Astrocyte of the cerebellum (primary cell): ENCODE measurements at regions not wholly inside any gene's neighbourhood (a gene's known extent, or its start where the extent isn't known, plus 50 kb on each side); places are given as distances from the start of the nearest gene placed in this dataset.

Experiments used
- DNase-seq: peaks from one replicate; pipeline ENCODE4 v3.0.0-alpha.2; 2011; ENCODE audit warnings: low read depth
- H3K4me3 ChIP-seq: 2 replicates; pipeline ENCODE4 v1.5.1; 2011; ENCODE audit warnings: mild to moderate bottlenecking, low read depth, low read length, moderate library complexity
- in situ Hi-C: cut with HindIII; loops from 2 replicates; pipeline ENCODE4 v1.10.0; 2017; ENCODE audit warnings: low sequenced_read_pairs
- TF ChIP-seq, protein P1 (sequence below): IDR thresholded peaks from 2 replicates; pipeline ENCODE4 v1.5.1; 2012; ENCODE audit warnings: low read length, low read depth, moderate library complexity, mild to moderate bottlenecking; ENCODE audit errors: missing control alignments

DNA sequence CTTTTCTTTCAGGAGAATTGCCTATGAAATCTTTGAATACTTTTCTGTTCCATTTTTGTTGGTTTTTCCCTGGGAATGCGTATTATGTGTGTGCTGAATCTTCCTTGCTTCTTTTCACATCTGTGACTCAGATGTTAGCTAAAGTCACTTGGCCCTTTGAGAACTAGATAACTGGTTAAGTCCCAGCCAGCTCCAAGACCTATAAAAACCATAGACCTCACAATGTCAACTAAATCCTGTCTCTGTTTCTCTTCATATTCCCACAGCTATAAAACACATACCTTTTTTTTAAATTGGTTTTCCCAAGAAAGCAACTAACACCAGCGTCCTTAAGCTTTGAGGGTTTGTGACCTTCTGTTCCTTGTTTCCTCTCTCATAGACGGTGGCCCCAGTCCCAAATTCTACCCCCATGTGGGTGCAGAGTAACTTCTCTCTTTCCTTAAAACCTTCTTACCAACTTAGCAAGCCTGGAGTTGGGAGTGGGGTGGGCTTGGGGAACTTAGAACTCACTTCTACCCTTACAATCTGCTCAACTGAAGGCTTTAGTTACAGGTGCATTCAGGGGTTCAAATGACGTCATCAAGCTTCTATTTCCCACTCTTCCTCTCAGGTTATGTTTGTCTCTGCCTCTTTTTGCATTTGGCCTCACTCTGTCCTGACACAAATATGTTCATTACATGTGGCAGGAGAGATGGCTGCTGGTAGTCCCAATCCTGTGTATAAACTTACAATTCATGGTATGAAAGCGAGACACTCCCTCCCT lies 58.1 kb upstream of the TGIF1 start:
- in situ Hi-C loops, result loop anchor here (5.0 kb wide), 1 partner anchor 60 kb away; the partner anchor contains the start of gene TGIF1
- no peak for DNase-seq
- TF ChIP-seq, protein P1, sequence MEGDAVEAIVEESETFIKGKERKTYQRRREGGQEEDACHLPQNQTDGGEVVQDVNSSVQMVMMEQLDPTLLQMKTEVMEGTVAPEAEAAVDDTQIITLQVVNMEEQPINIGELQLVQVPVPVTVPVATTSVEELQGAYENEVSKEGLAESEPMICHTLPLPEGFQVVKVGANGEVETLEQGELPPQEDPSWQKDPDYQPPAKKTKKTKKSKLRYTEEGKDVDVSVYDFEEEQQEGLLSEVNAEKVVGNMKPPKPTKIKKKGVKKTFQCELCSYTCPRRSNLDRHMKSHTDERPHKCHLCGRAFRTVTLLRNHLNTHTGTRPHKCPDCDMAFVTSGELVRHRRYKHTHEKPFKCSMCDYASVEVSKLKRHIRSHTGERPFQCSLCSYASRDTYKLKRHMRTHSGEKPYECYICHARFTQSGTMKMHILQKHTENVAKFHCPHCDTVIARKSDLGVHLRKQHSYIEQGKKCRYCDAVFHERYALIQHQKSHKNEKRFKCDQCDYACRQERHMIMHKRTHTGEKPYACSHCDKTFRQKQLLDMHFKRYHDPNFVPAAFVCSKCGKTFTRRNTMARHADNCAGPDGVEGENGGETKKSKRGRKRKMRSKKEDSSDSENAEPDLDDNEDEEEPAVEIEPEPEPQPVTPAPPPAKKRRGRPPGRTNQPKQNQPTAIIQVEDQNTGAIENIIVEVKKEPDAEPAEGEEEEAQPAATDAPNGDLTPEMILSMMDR, result no peak

DNA sequence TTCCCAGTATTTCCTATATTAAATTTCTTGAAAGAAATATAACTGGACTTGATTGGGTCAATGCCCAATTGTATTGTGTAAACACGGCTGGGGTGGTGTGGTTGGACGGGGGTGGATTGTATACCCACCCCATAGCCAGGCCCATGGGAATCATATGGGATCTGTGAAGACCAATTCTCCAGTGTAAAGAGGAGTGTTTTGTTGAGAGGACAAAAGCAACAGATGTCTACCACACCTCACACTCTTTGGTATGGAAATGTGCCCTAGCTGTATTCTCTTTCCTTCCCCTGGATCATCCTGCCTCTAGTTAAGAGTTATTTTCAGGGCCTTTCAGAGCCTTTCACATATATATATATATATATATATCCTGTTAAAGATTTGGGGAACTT lies 57.5 kb upstream of the TGIF1 start:
- no peak for DNase-seq
- TF ChIP-seq, protein P1, result no peak
- H3K4me3 ChIP-seq, result no peak overlapping the region
- in situ Hi-C loops, result loop anchor here (5.0 kb wide), 1 partner anchor 60 kb away; the partner anchor contains the start of gene TGIF1

More for the DNA sequence above, 58.1 kb upstream of the TGIF1 start:
- no peak overlapping the region for H3K4me3 ChIP-seq

DNA sequence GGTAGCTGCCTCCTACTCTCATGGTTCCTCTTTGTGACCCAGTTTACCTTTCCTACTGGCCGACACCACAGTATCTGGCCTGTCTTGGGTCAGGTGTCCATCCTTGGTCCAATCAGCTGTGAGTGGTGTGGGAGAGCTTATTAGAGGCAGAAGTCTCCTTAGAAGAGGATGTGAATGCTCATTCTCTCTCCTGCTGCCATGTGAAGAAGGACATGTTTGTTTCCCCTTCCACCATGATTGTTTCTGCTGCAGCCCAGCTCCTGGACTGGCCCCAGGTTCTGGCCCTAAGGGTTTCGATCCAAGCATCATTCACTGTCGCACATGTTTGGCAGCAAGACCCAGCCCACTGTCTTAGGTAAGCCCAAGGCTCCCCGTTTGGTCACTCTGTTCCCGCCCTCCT lies 55.3 kb upstream of the TGIF1 start:
- in situ Hi-C loops, result loop anchor here (5.0 kb wide), 1 partner anchor 58 kb away; the partner anchor contains the start of gene TGIF1
- TF ChIP-seq, protein P1, result no peak
- DNase-seq, result no peak
- no peak overlapping the region for H3K4me3 ChIP-seq

DNA sequence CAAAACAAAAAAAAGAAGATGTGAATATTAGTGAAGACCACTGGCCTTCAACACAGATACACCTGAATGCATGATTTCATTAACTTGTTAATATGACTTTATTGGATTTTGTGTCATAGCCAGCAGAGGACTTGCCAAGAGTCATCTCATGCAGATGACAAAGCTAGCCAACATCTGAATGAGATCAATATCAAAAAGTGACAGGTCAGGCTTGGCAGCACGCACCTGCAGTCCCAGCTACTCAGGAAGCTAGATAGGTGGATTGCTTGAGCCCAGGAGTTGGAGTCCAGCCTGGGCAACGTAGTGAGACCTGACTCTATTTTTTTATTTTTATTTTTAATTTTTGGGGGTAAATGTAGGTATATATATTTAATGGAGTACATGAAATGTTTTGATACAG lies 54.5 kb upstream of the TGIF1 start:
- TF ChIP-seq, protein P1, result no peak
- in situ Hi-C loops, result no loop called here
- DNase-seq, result no peak
- H3K4me3 ChIP-seq, result no peak overlapping the region

DNA sequence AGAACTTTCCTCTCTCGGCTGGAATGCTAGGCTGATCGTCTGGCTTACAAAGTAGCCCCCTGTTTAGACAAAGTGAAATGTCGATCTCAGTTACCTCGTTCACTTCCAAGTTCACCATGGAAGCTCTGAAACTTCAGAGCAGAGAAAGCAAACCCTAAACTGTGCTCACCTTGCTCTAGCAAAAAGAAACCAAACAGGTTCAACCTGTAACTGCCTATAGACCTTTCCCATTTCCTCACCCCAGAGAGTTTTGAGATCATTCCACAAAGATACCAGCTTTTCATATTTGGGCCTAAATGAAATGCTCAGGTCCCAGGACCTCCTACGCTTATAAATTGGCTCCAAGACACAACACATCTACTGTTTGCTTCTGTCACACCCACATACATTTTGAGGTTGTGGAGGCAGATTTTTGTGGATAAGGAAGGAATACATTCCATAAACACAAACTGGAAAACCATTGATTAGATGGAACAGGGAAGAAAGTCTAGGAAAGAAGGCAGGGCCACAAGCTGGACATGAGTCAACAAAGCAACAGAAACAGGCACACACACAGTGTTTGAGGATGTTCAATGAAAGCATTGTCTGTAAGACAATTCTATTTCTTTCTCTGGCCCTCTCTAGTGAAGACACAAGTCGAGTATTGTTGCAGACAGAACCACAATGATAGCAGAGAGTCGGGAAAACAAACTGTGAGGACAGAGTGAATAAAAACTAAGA lies 52.8 kb upstream of the TGIF1 start:
- DNase-seq, result no peak
- TF ChIP-seq, protein P1, result no peak
- no peak overlapping the region for H3K4me3 ChIP-seq
- in situ Hi-C loops, result no loop called here

DNA sequence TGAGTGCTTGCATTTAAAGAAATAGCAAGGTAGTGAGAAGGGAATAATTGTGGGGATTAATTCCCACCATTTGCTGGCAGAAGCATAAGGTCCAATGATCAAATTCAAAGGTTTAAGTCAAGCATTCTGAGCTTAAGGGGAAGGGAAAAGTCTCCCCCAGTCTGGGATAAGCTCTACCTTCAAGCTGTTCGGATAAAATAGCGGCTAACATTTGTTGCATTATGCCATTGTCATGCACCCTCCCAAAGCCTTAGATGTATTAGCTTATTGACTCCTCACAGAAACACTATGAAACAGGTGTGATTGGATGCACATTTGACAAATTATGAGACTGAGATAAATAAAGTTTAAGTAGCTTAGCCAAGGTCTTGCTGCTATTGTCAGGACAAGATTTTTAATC lies 52.2 kb upstream of the TGIF1 start:
- in situ Hi-C loops, result no loop called here
- H3K4me3 ChIP-seq, result no peak overlapping the region
- TF ChIP-seq, protein P1, result no peak
- no peak for DNase-seq
